ENCODE measurements at regions not wholly inside any gene's neighbourhood (a gene's known extent, or its start where the extent isn't known, plus 50 kb on each side); places are given as distances from the start of the nearest gene placed in this dataset.

GRCh38 chr15:87799428-87799827 is 457.1 kb downstream of the NTRK3 start:
- TF ChIP-seq CTCF (IDR thresholded peaks at IDR 0.05) (no peak), EZH2 (IDR thresholded peaks at IDR 0.05) (no peak)

Data from neural progenitor cell (in vitro differentiated cells).